NCI-H2196 treated with DMSO at 0.1 percent for 48 hours (cell line): ENCODE measurements at regions not wholly inside any gene's neighbourhood (a gene's known extent, or its start where the extent isn't known, plus 50 kb on each side); places are given as distances from the start of the nearest gene placed in this dataset.
"Not testable (repeated sequence)": the region's sequence is repeated elsewhere in the genome, so short reads cannot be mapped to it uniquely, and the experiment has no call there.

Source experiments
- DNase-seq: peaks from one replicate; lab custom pipeline; 2025; ENCODE audit not compliant: unreplicated experiment; lab: John Stamatoyannopoulos, UW

- DNase-seq, result no peak
These were observed 497.3 kb upstream of the PITX2 start for GRCh38 chr4:111120191-111120590.

GRCh38 chr4:111126340-111126739, 503.5 kb upstream of the PITX2 start:
- no peak for DNase-seq

- no peak for DNase-seq
These were observed 505.0 kb upstream of the PITX2 start for GRCh38 chr4:111127841-111128240.

GRCh38 chr4:111128327-111128726, 505.4 kb upstream of the PITX2 start:
- no peak for DNase-seq

GRCh38 chr4:111136438-111136837, 513.6 kb upstream of the PITX2 start:
- no peak for DNase-seq

GRCh38 chr4:111136967-111137366, 514.1 kb upstream of the PITX2 start:
- DNase-seq, result no peak

GRCh38 chr4:111143510-111143909, 520.6 kb upstream of the PITX2 start:
- DNase-seq, result no peak

GRCh38 chr4:111154934-111155333, 532.1 kb upstream of the PITX2 start:
- no peak for DNase-seq

- DNase-seq, result not testable (repeated sequence)
These were observed 541.7 kb upstream of the PITX2 start for GRCh38 chr4:111164556-111164955.

- DNase-seq, result no peak
These were observed 551.5 kb upstream of the PITX2 start for GRCh38 chr4:111174331-111174730.

GRCh38 chr4:111178231-111178630, 555.4 kb upstream of the PITX2 start:
- DNase-seq, result no peak

GRCh38 chr4:111187108-111187507, 564.2 kb upstream of the PITX2 start:
- no peak for DNase-seq

- no peak for DNase-seq
These were observed 575.6 kb upstream of the PITX2 start for GRCh38 chr4:111198446-111198845.

- DNase-seq, result no peak
These were observed 581.9 kb upstream of the PITX2 start for GRCh38 chr4:111204797-111205196.

- no peak for DNase-seq
These were observed 586.1 kb upstream of the PITX2 start for GRCh38 chr4:111208970-111209369.

GRCh38 chr4:111209706-111210105, 586.8 kb upstream of the PITX2 start:
- DNase-seq, result no peak

GRCh38 chr4:111210595-111210994, 587.7 kb upstream of the PITX2 start:
- no peak for DNase-seq

GRCh38 chr4:111213531-111213930, 590.7 kb upstream of the PITX2 start:
- DNase-seq, result no peak

- DNase-seq, result no peak
These were observed 591.5 kb upstream of the PITX2 start for GRCh38 chr4:111214371-111214770.

- DNase-seq, result no peak
These were observed 592.9 kb upstream of the PITX2 start for GRCh38 chr4:111215755-111216154.

- DNase-seq, result no peak
These were observed 593.9 kb upstream of the PITX2 start for GRCh38 chr4:111216791-111217190.

GRCh38 chr4:111221371-111221770, 598.5 kb upstream of the PITX2 start:
- no peak for DNase-seq

GRCh38 chr4:111228396-111228795, 605.5 kb upstream of the PITX2 start:
- DNase-seq, result no peak

GRCh38 chr4:111228874-111229273, 606.0 kb upstream of the PITX2 start:
- DNase-seq, result no peak
